ENCODE measurements at regions not wholly inside any gene's neighbourhood (a gene's known extent, or its start where the extent isn't known, plus 50 kb on each side); places are given as distances from the start of the nearest gene placed in this dataset.

DNA sequence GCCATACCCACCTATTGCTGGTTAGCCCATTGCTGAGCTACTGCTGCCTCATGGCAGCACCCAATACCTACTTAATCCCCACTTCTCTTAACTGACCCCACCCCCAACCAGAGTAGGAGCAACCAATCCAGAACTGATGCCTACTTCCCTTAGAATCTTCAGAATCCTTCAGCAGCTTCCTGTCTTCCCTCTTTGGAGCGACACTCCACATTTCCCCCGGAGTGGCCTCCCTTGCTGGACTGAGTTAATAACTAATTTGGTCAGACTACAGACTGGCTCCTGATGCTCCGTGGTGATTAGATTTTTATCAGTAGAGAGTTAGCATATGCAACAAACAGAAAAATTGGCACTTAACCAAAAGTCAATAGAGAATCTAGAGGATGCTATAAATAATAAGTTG, 51.2 kb upstream of the UBR2 start:
- DNase-seq (ENCODE audit: low read depth in 4 of 4, low spot score in 3 of 4) = peak in 2 of 4 donors; percentile 24 to 30

DNA sequence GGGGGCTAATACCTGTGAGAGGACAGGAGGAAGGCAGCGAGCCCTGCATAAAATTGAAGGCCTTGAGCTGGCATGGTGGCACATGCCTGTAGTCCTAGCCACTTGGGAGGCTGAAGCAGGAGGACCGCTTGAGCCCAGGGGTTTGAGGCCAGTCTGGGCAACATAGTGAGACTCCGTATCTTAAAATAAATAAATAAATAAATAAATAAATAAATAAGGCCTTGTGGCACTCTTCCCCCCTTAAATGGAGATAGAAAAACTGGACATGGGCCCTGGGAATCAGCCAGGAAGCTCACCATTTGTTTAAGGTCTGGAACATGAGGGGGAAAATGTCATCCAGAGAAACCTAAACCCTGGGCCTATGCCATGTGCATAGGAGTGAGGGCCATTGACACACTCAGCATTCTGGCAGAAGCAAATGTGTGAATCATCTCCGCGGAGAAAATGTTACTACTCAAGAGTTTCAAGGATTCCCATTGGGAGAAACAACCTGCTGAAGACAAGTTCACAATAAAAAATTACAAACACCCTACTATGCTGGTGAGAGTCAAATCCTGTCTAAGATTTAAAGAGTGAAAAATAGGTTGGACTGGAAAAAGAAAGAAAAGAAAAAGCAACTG, 51.9 kb upstream of the UBR2 start:
- DNase-seq (ENCODE audit: low read depth in 4 of 4, low spot score in 3 of 4) = no peak

DNA sequence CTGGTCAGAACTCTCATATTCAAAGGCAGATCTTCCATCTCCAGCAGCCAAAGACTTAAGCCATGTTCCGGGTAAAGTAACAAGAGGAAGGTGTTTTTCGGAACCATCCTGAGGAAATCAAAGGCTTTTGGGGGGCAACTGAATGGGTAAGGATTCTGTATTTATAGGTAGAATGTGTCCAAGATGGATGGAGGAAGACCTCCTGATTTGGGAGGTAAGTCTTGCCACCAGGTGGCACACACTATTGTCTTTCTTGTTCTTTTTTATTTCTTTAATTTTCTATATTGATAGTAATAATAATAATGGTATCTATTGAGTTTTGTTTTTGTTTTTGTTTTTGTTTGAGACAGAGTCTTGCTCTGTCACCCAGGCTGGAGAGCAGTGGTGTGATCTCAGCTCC, 53.0 kb upstream of the UBR2 start:
- no peak for DNase-seq (ENCODE audit: low read depth in 4 of 4, low spot score in 3 of 4)

DNA sequence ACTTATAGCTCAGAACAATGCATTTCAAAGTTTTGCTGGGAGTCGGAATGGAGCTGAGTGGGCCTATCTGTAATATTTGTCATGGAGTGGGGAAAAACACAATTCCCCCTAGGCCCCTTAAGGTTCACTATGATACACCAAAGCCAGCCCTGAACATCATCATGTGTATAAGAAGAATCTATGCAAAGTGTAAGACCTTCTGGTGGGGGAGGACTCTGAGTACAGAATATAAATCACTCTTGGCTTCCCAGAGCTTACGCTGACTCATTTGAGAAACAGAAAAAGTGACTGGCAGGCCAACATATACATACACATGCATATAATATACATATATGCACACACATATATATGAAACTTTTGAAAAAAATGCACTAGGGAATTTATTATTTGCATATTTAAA, 54.1 kb upstream of the UBR2 start:
- DNase-seq (ENCODE audit: low read depth in 4 of 4, low spot score in 3 of 4) = no peak

DNA sequence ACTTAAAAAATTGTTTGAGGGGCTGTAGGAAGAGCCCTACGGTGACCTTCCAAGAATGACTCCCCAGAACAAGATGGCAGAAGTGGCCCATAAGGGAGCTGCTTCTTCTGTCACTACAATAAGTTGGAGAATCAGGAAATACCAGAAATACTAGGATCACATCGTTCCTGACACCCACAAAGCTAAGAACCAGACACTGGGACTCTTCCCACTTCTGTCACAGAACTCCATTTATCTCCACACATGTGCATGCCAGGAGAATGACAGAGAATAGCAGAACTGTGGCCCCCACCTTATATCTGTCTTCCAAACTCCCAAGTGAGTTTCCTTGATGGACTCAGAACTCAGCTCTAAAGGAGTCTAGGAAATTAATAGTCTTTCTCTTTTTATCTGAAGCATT, 54.6 kb upstream of the UBR2 start:
- DNase-seq (ENCODE audit: low read depth in 4 of 4, low spot score in 3 of 4) = no peak

DNA sequence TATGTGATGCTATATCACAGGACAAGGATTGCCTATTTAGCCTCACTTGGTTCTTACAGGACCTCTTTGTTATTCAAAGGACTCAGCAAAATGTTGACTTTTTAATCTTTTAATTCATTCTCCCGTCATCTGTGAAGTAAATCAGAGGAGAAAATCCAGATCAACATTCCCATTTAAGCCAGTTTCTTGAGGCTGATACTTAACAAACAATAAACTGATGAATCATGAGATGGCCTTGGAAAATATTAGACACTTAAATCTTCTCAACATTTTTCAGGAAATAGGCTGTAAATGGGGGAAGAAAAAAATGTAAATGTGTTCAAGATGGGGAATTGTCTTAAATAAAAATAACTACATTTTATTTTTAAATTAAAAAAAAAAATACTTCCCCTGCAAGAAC, 55.9 kb upstream of the UBR2 start:
- peak in 2 of 4 donors; percentile 38 to 47 for DNase-seq (ENCODE audit: low read depth in 4 of 4, low spot score in 3 of 4)

DNA sequence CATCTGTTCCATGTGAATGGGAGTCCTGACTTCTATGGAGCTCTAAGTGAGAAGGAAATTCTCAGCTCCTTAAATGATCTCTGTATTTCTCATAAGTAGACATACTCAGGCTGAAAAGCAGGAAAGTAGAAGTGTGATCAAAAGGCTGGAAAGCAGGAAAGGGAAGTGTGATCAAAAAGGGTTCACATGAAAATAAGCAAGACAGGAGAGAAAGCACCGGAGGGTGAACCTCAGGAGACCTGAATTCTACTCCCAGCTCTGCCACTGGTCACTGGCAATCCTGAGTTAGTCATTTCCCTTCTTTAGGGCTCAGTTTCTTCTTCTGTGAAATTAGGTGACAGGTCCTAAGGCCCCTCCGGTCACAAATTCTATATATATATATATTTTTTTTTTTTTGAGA, 55.5 kb upstream of the TRERF1 start:
- DNase-seq (ENCODE audit: low read depth in 4 of 4, low spot score in 3 of 4) = no peak

DNA sequence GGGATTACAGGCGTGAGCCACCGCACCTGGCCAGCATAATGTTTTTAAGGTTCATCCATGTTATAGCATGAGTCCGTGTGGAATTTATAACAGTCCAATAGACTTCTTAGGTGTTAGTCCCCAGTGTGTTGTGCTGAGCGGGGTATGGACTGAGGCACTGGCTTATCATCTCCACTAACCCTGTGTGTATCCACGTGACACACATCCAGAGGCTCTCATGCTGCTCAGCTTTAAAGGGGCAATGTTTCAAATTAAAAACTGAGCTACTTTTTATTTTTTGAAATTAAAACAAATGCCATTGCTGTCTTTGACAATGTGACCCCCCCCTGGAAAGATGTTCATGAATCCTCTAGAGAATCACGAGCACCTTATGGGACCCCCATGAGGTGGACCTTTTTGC, 54.3 kb upstream of the TRERF1 start:
- DNase-seq (ENCODE audit: low read depth in 4 of 4, low spot score in 3 of 4) = no peak

DNA sequence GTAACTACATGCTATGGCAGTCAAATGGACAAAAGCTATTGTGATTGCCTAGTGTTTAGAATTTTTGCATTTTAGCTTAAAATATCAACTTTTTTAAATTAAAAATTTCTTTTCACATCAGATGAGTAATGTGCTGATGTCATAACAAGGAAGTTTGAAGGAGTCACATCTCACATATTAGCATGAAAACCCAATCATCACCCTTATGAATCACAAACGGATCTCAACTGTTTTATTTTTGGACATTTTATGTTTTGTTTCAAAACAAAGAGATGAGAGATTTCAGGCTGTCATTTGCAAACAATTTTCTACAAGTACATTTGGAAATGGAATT, 53.6 kb upstream of the TRERF1 start:
- no peak for DNase-seq (ENCODE audit: low read depth in 4 of 4, low spot score in 3 of 4)

DNA sequence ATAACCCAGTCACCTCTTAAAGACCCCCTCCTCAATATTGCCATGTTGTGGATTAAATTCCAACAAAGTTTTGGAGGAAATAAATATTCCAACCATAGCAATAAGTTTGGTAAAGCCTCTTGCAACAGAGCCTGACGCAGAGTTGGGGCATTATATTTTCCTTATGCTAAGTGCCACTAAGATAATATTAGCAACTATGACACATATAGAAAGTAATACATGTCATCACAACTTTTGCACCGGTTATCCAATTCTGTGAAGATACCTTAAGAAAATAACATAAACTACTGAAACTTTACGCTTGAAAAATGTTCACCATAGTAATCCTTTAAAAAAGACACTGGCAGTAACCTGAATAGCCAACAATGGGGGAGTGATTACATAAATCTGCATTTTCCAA, 52.2 kb upstream of the TRERF1 start:
- no peak for DNase-seq (ENCODE audit: low read depth in 4 of 4, low spot score in 3 of 4)

DNA sequence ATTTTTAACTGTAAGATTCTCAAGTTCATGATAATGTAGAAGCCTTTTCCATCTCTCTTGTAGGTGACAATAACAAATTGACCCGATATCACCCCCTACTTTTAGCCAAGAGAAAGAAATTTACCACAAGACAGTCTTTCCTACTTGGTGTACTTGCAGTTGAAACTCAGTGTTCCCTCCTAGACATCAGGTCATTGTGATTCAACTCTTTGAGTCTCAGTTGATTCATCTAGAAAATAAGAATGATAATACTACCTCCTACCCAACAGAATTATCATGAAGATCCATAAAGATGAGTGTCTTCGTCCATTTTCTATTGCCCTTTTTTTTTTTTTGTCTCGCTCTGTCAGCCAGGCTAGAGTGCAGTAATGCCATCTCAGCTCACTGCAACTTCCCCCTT, 51.3 kb upstream of the TRERF1 start:
- no peak for DNase-seq (ENCODE audit: low read depth in 4 of 4, low spot score in 3 of 4)

DNA sequence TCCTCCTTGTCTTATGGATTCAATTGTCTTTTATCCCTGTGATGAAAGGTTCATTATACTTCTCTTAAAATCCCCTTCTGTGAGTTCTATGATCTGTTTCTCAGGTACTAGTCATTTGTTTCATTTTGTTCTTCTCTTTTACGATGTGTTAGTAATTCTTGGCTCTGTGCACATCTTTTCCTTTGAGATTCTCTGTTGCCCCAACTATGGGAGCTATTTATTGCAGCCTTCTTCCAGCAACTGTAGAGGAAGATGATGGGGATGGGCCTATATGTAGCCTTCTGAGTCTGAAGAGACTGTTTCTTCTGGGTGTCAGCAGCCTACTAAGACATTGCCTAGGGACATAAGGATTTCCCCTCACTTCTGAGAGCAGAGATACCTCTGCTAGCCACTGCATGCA, 50.4 kb upstream of the TRERF1 start:
- no peak for DNase-seq (ENCODE audit: low read depth in 4 of 4, low spot score in 3 of 4)
